GM18519 (cell line): ENCODE measurements at regions not wholly inside any gene's neighbourhood (a gene's known extent, or its start where the extent isn't known, plus 50 kb on each side); places are given as distances from the start of the nearest gene placed in this dataset.

ENCODE experiments used
- ATAC-seq: cut with Tn5 transposase; IDR thresholded peaks from one replicate; pipeline ENCODE4 v1.9.1; 2021; ENCODE audit warnings: mild to moderate bottlenecking, moderate library complexity; ENCODE audit not compliant: unreplicated experiment, low FRiP score

DNA sequence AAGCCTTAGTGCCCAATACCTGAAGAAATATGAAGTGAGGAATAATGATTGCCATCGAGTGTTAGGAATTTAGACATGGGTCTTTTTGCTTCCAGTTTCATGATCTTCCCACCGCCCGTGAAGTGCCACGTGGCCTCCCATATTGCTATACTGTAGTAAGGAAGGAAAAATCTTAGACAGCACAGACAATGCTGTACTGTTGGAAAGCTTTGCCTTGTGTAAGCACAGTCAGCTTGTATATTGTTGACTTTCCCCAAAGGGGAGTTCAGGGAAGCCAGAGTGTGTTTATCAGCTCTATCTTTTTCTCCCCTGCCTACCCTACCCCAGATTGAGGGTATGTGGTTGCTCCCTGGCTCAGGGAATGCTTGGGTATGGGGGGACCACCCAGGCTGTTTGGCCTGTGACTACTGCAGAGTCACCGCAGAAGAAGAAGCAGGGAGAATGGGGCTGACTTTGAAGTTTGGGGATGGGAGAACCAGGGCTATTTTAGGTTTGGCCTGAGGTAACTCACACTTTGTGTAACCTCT, 161.8 kb upstream of the MEF2C start:
- no peak for ATAC-seq

DNA sequence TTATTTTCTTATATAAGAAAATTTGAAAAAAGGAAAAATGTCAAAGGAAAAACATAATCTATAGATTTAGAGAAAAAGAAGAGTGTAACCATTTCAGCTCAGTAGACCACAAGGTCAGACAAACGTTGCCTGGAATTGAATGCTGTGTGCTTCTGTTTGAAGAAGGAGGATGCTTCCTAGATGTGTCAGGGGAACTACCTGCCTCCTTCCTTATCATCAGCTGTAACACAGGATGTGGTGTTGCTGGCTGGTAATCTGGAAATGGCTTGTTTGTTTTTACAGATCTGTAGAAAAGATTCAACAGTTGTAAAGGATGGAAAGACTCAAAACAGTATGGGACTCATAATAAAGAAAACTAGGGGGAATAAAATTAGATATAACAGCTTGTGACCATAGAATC, 160.7 kb upstream of the MEF2C start:
- ATAC-seq: no peak

DNA sequence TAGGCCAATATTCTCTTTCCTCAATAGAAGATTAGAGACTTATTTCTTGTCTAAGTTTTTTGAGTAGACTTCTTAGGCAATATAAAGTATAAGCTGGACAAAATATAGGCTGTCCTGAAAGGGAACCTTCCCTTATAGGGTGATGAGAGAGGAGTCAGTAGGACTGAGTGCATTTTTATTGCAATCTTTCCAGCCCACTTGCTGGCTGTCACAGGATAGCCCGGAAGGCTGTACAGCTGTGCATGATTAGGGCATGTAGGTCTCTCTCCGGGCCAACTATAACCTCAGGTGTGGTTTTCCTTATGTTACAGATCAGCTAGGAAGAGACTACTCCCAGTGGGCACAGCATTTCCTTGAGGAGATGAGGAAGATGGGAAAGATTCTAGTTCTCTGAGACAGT, 159.8 kb upstream of the MEF2C start:
- ATAC-seq: no peak

DNA sequence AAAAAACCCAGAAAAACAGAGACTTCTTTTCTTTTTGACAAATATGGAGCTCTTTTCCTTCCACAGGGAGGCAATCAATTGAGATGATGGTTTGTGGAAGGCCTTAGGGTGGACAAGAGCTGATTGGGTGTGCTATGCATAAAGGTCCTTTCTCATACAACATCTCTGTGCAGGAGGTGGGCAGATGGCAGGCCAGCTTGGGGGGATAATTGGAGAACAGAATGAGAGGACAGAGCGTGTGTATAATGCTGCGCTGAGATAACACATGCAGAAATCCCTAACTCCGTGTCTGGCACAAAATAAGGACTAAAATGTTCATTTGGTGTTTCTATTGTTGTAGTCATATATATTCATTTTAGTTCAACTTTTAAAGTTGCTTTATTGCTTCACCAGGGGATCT, 159.0 kb upstream of the MEF2C start:
- no peak for ATAC-seq

DNA sequence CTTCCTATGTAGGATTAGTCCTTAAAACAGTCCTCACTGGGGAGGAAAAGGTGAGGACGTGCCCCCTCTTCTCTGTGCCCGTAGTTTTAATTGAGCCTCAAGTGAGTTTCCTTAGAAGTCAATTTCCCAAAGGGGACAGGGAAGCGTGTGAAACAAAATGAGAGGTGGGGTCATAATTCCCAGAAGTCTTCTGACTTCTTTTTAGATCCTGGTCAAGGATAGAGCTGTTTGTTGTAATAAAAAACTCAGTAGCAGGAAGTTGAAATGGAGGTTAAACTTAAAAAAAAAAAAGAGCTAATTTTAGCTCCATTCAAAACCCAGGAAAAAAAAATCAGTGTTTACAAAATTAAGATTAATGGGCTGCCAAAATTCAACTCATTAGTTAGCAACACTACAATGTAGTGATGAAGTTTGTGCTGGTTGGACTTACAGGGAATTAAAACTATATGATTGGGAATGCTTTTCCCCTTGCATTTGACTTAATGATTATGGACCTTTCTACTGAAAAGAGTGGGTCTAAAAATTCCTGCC, 158.3 kb upstream of the MEF2C start:
- no peak for ATAC-seq

DNA sequence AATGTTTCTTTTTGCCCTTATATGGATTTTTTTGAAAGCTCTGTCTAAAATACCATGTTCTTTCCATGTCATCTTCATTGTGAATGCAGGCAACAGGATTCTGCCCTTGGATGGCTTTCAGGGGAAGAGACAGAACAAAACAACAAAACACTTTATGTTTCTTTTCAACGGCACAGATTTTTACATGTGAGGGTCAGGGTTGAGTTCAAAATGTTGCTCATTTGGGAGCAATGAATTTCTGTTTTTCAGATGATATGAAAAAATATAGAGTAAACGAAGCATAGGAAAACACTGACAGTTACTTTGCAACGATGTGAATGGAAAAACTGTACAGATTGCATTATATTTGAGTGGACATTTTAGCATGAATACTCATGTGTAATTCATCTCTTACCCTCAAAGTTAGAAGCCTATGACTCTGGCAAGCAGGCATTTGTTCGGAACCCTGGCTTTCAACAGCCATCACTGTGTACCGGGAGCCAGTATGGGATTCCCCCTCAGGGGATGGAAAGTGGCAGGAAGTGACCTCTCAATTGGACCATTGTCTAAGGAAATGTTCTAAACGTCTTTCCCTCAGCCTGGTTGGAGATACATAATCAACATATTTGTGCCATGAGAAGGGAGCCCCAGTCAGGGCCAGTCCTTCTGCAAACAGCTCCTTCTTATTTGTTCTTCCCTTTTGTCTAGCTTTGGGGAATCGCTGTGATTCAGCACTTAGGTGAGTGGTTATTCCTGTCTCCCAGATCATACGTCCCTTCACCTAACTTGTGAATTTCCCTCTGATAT, 153.9 kb upstream of the MEF2C start:
- no peak for ATAC-seq

DNA sequence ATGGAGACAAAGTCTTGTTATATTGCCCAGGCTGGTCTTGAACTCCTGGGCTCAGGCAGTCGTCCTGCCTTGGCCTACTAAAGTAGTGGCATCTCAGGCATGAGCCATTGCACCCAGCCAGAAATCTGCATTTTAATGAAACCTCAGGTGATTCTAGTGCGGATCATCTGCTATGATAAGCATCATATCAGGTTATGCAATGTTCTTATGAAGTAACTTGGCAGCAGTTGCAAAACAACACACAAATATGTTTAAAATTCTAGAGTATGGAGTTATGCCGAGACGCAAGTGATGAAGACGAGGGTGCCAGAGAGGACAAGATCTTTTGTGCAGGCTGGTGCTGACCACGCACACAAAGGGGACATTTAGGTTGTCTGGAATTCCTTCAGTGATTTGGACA, 153.2 kb upstream of the MEF2C start:
- no peak for ATAC-seq

DNA sequence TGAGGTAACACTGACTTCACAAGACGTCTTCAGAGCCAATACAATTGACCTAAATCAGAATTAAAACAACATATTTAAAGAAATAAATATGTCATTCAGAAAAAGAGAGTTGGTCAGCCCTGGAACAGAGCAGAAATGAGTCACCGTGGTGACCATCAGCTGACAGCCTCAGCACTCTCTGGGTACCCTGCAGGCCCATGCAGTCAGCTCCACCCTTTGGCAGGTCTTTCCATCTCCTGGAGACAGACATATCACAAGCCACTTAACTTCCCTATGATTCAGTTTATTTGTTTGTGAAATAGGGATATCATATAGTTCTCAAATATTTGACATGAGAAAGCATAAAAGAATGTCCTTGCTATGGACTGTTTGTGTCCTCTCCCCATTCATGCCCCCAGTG, 151.6 kb upstream of the MEF2C start:
- ATAC-seq: no peak

DNA sequence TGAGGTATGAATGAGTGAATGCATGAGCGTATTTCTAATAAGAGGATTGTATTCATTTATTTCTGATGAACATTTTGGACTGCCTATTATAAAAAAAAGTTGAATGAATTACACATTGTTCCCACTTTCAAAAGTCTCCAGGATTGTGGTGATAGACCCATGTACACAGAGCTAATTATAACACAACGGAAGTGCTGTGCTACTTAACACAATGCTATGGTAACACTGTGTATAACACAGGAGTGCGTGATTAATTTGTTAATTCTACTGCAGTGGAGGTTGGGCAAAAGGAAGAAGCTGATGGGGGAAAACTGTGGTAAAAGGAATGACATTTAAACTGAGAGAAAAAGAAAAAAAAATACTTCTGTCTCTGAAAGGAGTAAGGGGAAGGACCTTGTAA, 147.8 kb upstream of the MEF2C start:
- ATAC-seq: no peak

DNA sequence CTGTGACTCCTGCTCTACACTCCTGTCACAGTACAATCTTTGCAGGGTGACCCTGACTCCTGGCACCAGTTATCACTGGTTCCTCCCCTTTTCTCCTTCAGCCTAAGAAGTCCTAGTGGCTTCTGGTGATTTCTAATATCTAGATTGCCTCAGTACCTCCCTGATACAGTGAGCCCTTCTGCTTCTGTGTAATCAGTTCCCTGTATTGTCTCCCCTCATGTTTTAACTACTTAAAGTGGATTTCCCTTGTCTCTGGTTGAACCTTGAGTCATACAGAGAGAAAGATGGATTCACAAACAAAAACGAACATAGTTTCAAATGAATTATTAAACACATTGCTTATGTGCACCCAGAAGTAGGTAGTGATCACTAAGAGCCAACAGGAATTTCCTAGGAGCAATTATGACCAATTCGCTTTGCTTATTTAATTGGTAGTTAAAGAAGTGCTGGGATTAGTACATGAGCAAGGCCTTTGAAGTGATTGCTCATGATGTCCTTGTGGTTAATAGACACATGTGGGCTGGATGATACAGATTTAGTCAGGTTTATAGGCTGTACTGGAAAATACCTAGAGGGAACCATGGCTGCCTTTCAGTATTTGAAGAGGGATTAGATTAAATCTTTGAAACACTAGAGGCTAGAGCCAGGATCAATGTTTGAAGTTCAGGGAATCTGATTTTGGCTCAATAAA, 145.8 kb upstream of the MEF2C start:
- ATAC-seq: no peak

DNA sequence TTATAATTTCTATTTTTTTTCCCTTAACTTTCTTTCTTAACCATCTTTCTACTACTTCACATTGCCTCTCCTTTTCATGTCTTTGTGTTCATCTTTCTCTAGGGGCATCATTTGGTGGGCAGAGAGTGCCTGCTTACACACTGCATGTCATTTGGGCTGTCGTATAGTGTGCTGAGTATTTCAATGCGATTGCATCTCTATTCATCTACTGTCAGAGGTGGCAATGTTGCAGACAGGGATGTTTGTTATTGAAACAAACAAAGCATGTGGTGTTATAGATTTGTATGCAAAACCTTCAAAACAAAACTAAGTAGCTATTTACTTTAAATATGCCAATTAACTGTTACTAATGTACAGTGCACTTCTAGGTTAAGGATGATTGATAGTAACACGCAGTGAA, 141.1 kb upstream of the MEF2C start:
- ATAC-seq: no peak

DNA sequence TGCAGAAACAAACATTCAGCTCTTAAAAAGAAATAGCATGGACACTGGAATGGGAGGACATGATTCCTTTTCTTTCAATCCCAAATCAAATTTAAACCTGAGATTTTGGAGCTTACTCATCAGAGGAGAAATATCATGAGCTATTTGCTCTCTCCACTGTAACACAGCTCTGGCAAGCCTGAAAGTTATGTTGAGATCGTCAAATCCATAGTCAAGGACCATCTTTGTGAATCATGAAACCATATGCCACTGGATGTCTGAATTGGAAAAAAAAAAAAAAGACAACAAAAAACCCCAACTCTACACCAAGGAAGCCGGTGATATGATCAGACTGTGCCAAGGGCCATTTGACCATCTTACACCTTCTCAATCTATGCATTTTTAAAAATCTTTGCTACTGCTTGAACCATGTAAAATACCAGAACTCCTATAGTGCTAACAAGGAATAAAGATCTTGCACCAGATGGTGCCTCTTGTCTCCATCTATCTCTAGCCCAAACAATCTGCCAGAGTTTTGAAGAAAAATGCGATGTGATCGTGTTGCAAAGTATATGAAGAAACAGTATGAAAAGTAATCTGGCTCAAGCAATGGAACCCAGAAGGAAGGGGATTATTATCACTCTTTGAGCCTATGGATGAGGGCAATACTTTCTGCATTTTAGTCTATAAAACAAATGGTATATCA, 138.1 kb upstream of the MEF2C start:
- ATAC-seq: no peak

DNA sequence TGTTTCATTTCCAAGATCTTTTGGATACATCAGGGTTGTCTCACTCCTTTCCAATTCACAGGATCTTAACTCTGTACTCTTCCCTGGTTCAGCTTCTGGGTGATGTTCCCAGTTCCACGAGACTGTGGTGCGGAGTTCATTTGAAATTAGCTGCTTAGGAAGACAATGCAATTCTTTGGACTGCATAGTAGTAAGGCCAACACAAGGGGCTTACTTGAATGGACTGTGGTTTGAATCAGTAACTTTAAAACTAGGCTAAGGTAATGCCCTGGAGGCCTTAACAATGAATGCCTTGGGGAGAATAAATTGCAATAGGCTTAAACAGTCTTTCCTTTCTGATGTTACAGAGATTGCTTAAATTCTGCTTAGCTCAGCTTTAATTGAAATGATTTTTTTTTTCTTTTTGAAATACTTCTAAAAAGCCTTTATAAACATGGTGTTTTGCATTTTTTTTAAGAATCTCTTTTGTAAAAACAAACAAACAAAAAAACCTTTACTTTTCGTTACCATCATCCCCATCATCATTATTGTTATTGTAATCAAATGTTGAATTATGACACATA, 133.8 kb upstream of the MEF2C start:
- ATAC-seq: no peak

DNA sequence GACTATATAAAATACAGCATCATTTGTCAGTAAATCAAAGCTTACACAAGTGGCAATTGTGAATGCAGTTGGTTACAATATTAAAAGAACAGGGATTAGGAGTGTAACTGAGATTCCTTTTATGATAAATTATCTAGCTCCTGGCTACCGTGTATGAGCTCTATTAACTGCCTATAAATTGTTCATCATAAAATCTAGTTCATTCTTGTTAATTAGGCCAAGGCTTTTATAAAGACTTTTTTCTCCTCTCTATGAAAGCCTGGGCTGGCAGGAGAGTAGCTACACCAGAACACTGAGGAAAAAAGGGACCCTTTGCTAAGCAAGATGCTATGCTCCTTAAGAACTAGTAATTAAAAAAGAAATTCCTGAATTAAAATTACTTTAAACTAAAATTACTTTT, 132.4 kb upstream of the MEF2C start:
- no peak for ATAC-seq

DNA sequence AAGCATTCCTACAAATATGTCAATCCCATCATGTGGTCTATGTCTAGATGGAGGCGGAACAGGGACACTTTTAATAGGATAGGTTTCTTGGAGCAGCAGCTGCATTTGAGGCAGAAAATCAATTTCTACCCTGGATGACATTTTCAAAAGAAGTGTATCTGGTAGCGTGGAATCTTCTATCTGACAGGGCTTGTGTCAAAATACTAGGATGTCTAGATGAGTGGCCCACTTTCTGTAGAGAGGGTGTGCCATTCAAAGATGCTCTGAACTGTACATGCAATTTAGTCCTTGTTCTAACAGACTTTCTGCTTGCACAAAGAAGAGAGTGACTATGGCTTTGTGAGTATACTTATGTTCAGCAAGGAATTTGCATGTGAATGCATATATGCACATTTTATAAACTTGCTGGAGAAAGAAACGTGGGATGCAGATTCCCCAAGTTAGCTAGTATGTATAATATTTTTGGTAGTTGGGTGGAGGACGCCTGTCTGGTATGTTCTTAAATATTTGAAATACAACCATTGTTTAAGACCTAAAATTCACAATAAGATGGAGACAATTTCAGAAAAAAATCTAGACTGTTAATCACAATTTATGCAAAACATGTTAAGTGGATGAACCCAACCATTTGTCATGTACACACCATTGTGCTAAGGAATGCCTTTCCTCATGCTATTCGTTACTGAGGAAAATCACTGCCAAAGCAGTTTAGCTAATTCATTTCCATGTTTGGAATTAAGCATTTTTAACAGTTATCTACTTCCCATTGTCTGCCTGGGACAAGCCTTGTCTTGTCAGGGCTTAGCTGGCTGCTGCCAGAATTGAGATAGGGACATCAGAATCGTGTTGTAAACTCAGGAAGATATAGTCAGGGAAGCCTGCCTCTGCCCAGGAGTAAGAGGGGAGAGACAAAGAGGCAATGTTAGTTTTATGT, 129.1 kb upstream of the MEF2C start:
- no peak for ATAC-seq

DNA sequence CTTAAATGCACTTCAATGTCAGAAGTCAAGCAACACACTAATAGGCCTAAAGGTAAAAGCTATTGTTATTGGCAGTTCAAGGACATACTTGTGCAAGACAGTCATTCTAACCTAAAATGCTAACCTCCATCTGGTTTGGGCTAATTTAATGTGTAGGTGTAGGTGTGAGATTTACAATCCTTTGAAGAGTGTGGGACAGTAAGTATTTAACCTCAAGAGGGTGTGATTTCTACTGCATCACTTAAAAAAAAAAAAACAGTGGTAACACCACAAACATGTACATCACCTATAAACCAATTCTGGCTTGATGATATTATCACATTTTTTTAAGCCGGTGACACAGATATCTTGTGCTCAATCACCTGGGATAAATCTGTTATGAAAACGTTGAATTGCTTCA, 127.5 kb upstream of the MEF2C start:
- no peak for ATAC-seq

DNA sequence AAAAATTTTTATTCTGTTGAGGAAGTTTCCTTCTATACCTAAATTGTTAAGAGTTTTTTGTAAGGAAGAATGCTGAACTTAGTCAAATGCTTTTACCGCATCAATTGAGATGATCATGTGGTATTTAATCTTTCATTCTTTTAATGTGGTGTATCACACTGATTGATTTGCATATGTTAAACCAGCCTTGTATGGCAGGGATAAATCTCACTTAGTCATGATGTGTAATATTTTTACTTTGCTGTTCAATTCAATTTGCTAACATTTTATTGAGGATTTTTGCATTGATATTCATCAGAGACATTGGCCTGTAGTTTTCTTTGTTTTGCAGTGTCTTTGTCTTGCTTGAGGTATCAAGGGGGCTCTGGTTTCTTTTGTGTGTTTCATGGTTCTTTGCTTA, 125.3 kb upstream of the MEF2C start:
- ATAC-seq: no peak

DNA sequence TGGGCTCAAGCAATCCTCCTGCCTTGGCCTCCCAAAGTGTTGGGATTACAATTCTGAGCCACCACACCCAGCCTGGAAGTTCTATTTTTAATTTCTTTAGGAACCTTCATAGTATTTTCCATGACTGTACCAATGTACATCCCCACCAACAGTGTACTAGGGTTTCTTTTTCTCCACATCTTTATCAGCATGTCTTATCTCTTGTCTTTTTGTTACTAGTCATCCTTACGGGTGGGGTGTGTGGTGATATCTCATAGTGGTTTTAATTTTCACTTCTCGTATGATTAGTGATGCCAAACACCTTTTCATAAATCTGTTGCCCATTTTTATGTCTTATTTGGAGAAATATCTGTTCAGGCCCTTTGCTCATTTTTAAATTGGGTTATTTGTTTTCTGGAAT, 123.0 kb upstream of the MEF2C start:
- no peak for ATAC-seq

DNA sequence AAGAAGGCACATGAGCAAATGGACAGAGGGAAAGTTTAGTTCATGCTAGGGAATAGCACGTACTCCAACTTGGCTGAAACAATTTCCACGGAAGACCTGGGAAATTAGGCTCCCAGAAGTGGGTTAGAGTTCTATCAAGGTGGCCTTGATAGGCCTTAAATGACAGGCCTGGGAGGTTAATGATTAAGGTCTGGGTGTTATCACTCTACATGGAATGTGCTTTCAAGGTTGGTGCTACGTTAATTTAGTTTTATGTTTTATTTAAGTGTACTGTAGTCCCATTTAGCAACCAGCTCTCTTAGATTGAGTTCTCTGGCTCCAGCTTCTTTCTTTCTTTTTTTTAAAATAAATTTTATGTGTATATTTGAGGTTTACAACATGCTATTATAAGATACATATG, 121.4 kb upstream of the MEF2C start:
- ATAC-seq: no peak

DNA sequence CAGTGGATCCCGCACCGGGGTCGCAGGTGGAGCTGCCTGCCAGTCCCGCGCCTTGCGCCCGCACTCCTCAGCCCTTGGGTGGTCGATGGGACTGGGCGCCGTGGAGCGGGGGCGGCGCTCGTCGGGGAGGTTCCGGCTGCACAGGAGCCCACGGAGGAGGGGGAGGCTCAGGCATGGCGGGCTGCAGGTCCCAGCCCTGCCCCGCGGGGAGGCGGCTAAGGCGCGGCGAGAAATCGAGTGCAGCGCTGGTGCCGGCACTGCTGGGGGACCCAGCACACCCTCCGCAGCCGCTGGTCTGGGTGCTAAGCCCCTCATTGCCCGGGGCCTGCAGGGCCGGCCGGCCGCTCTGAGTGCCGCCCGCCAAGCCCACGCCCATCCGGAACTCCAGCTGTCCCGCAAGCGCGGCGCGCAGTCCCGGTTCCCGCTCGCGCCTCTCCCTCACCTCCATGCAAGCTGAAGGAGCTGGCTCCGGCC, 120.6 kb upstream of the MEF2C start:
- ATAC-seq: no peak
